HG03442 (cell line): ENCODE measurements at regions not wholly inside any gene's neighbourhood (a gene's known extent, or its start where the extent isn't known, plus 50 kb on each side); places are given as distances from the start of the nearest gene placed in this dataset.

Experiments used
- ATAC-seq: cut with Tn5 transposase; IDR thresholded peaks from one replicate; pipeline ENCODE4 v1.9.1; 2021; ENCODE audit warnings: mild to moderate bottlenecking, moderate library complexity; ENCODE audit not compliant: unreplicated experiment

- ATAC-seq, result no peak
Measured at GRCh38 chr3:43210049-43211027, 76.0 kb upstream of the SNRK start.

GRCh38 chr3:43207628-43208085, 78.7 kb upstream of the SNRK start:
- ATAC-seq, result no peak

GRCh38 chr3:43206632-43207031, 79.7 kb upstream of the SNRK start:
- ATAC-seq, result no peak

- ATAC-seq, result no peak
Measured at GRCh38 chr3:43206105-43206504, 80.2 kb upstream of the SNRK start.

- no peak for ATAC-seq
Measured at GRCh38 chr3:43203022-43203421, 83.3 kb upstream of the SNRK start.

DNA sequence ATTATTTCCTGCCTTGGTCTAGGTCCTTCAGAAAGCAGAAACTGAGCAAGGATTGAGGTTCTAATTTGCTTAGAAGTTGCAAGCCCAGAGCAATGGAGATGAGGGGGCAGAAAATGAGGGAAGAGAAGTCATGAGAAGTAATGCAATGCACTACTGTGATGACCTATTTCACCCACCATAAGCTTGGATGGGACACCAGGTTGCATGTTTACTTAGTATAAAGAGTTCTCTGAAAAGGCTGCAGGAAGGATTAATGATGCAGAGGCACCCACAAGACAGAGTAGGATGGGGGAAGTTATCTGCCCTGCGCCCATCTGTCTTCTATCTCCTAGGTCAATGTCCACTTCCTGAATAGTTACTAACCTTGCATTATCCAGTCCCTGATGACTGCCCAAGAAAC, 84.8 kb upstream of the SNRK start:
- no peak for ATAC-seq

GRCh38 chr3:43199645-43200306, 86.6 kb upstream of the SNRK start:
- ATAC-seq, result no peak

DNA sequence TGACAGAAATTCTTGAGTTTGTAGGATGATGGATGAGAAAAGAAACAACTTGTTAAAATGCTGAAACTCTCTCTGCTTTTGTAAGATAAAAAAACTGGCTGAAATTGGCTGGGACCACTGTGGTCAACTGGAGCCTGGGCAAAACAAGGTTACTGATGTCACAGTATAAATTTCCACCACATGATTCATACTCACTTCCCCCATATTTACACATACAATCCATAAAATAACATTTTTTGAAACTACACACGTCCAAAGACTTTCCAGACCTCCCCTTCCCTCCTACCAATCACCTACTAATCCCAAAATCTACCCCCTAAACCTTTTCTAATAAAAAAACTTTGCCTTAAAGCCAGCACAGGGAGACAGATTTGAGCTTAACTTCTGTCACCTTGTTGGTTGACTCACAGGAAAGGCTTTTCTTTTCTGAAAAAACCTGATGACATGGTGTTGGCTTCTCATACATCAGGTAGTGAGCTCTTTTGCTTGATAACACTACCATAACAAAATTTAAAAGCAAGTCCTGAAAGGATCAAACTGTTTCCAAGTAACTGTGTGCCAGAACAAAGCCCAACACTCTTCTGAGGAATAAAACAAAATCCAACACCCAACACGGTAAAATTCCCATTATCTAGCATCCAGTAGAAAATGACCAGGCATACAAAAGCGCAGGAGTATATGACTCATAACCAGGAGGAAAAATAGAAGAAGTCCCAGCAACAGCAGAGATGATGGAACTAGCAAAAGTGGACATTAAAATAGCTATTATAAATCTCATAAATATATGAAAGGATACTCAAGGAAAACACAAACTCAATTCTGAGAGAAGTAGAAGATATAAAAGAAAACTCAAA, 87.3 kb upstream of the SNRK start:
- no peak for ATAC-seq

GRCh38 chr3:43198301-43198700, 88.0 kb upstream of the SNRK start:
- ATAC-seq, result no peak

GRCh38 chr3:43197181-43197580, 89.2 kb upstream of the SNRK start:
- no peak for ATAC-seq

GRCh38 chr3:43196721-43197120, 89.6 kb upstream of the SNRK start:
- ATAC-seq, result no peak

DNA sequence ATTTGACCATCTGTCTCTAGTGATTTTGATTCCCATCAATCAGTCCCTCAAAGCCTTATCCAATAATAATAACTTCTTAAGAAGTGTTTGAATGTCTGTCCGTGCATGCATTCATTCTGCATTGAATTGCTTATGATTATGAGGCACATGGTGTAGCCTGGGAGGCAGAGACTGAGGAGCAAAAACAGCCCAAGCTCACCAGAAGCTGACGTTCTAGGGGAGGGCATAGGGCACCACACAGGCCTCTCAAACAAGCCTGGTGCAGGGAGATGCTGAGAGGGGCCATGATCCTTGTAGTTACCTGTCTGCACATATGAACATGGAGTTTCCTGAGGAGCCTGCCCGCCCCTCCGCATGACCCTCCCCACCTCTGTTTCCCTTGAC, 89.2 kb upstream of the POMGNT2 start:
- ATAC-seq, result no peak

DNA sequence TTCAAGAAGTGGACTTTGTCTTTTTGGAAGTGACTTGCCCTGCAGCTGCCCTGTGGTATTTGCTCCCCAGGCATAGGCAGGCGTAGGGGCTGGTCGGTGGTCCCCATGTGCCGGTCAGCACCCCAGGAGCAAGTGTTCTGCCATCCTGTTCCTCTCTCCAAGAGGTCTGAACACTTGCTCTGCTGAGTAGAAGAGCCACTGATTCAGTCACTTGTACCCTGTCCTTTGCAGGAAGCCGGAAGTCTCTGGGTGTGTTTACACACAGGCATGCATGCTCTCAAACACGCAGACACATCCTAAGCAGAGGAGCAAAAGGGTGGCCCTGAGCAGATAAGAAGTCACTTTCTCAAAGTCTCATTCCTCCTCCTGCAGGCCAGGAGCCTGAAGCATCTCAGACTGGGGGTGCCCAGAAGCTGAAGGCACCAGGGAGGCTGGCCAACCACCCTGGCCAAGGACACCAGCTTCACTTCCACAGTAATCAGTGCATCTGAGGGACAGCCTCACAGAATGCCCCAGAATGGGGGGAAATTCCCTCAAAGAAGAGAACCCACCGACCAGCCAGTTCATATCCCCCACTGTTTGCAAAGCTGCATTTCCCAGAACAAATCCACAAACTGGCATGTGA, 88.7 kb upstream of the POMGNT2 start:
- ATAC-seq, result no peak

DNA sequence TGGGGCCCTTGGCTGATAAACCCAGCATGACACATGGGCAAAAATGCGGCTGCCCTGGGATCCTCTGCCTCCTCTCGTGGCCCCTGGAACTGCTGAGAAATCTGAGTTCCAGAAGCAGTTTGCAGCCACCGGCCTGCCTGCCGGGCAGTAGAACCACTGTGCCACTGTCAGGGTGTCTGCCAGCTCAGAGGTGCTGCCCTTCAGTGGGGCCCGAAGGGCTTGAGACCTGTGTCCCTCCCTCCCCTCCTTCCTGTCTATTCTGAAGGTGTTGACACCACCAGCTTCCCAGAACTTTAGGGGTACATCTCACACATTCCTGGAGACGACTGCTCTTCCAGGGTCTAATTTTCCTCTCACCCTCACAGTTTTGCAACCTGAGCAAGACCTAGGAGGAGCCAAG, 88.2 kb upstream of the POMGNT2 start:
- no peak for ATAC-seq

GRCh38 chr3:43192028-43192427, 86.1 kb upstream of the POMGNT2 start:
- ATAC-seq, result no peak

DNA sequence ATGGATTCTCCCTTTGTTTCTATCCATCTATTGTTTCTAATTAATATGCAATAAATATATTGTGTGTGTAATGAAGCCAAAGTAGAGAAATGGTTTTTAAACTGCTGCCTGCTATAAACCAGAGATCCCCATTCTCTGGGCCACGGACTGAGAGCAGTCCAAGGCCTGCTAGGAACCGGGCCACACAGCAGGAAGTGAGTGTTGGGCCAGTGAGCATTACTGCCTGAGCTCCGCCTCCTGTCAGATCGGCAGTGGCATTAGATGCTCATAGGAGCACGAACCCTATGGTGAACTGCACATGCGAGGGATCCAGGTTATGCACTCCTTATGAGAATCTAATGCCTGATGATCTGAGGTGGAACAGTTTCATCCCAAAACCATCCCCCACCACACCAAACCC, 85.2 kb upstream of the POMGNT2 start:
- no peak for ATAC-seq

- no peak for ATAC-seq
Measured at GRCh38 chr3:43190670-43191069, 84.8 kb upstream of the POMGNT2 start.

DNA sequence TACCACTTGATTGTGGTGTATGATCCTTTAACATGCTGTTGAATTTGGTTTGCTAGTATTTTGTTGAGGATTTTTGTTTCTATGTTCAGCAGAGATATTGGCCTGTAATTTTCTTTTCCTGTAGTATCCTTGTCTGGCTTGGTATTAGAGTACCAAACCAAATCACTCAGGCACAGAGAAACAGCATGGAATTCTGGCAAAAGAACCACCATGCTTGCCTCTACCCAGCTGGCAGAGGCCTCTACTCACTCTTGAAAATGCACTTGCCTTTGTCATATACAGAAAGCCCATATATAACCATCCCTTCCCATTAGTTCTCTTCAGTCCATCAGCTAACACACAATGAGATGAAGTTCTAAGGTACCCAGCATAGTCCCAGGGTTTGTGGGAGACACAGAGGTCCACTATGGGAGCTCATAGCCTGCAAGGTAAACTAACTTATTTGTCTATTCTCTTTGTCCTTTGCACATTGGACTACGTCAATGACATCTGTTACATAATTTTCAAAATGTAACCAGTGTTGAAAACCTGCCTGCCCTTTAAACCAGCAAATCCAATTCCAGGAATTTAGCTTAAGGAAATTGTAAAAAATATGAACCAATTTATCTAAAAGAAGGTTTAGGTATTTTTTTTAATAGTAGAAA, 82.1 kb upstream of the POMGNT2 start:
- no peak for ATAC-seq

- ATAC-seq, result no peak
Measured at GRCh38 chr3:43185983-43186314, 80.1 kb upstream of the POMGNT2 start.

GRCh38 chr3:43185274-43185982, 79.5 kb upstream of the POMGNT2 start:
- ATAC-seq, result no peak
